ENCODE measurements at regions not wholly inside any gene's neighbourhood (a gene's known extent, or its start where the extent isn't known, plus 50 kb on each side); places are given as distances from the start of the nearest gene placed in this dataset.

GRCh38 chr22:47795477-47796127 is 1033.2 kb downstream of the TBC1D22A start:
- DNase-seq = no peak

DNA sequence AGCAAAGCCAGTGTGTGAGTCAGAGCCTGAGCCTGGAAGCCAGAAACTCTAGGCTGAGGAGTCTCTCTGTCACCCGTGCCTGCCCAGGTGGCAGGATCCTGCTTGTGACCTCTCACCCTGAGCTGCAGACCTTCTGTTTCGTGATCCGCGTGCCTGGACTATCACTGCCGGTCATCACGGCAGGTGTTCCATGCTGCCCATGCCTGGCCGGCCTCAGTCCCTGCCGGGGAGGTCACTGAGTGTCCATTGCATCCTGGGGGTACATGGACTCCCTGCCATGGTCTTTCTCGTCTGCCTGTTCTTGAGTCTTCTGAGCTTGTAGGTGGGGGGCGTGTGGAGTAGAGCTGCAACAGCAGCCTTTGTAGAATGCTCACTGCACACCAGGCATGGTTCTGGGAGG is 1032.4 kb downstream of the TBC1D22A start:
- no peak for DNase-seq

DNA sequence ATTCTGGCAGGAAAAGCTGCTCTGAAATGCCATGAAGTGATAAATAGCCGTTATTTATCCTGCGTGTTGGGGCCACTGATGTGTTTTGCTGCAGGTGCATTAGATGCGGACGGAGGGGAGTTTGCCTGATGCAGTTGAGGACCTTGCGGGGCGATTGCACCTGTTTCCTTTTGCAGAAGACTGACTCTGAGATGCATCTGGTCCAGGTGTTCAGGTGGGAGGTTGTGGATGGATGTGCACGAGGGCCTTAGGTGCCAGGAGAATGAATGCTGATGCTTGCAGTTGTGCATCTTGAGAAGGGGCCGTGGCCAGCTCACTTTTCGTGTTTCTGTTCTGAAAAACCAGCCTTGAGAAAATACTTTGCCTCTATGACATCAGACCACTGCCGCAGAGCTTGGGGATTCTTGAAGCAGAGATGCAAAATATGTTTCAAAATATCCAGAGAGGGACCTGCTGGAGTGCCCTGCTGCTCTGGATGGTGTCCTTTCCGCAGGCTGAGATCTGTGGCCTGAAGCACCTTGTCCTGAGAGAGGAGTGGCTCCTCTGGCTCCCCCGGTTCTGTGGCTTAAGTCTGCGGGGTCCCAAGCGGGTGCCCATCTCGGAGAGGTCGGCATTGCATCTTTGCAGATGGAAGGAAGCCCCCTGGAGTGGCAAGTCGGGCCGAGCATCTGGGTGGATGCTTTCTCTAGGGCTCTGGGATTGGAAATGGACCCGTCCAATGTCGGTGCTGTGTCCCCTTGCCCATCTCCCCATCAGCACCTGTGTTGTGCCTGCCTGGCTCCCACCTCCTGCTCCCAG is 1031.1 kb downstream of the TBC1D22A start:
- DNase-seq = no peak

- DNase-seq = no peak
Observed at GRCh38 chr22:47789171-47789570, 1026.7 kb downstream of the TBC1D22A start.

- no peak for DNase-seq
Observed at GRCh38 chr22:47788461-47788860, 1026.0 kb downstream of the TBC1D22A start.

- no peak for DNase-seq
Observed at GRCh38 chr22:47787501-47788227, 1025.2 kb downstream of the TBC1D22A start.

DNA sequence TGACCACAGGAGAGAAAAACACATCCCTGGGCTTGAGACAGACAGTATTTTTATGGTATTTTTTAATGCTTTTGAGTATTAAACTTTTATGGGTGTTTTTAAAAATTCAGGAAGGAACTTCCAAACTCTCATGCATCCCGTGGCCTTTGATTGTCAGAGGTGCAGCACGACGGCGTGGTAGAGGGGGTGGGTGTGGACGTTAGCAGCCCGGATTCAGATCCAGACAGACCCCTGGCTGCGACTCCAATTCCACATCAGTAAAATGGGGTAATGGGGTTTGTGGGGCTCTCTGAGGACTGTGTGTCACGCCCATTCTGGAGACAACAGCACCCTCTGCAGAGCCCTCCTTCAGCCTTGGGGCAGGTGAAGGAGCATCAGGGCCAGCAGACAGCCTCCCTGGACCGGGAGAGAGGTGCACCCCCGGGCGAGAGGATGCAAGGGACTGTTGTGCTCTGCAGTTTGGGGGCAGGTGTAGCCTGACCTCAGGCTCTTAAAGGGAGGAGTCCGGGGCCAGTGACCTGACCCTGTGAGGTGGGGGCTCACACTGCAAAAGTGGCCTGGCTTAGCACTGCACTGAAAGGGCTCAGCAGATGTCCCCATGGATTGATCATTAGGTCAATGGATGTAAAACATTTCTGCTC is 1024.3 kb downstream of the TBC1D22A start:
- no peak for DNase-seq

DNA sequence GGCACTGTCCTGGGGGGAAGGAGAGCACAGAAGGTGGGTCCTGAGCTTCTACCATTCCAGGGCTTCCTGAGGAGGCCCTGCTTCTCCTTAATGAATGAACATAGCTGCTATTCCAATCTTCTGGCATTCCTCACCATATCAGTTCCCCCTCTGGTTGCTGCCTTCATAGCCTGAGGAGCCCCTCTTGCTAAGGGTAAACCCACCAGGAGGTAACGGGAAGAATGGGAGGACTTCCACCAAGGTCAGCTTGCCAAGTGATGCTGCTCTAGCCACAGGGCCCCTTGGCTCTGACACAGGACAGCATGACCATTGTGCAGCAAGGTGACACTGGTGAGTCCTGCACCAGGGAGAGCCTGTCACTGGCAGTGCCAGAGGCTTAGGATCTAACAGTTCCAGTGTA is 1022.5 kb downstream of the TBC1D22A start:
- DNase-seq = no peak

DNA sequence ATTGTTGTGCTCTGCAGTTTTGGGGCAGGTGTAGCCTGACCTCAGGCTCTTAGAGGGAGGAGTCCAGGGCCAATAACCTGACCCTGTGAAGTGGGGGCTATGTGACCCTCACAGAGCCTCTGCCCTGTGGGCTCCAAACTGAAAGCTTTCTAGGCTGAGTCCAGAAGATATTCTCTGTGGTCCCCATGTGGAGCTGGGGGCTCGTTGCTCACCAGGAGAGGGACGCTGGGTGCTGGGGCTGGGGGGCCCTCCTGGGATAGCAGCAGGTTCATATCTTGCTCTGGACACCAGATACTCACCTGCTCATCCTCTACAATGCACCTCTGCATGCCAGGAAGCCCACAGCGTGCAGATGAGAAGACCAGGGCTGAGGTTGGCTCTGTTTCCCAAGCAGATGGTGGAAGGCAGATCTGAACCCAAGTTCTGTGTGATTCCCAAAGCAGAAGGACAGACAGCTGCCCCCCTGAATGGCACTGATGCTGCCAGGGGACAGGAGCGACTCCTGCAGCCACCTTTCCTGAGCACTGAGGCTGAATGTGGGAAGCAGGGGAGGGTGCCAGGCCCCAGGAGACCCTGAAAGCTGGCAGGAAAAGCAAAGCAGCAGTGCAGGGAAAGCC is 1022.0 kb downstream of the TBC1D22A start:
- DNase-seq = no peak

DNA sequence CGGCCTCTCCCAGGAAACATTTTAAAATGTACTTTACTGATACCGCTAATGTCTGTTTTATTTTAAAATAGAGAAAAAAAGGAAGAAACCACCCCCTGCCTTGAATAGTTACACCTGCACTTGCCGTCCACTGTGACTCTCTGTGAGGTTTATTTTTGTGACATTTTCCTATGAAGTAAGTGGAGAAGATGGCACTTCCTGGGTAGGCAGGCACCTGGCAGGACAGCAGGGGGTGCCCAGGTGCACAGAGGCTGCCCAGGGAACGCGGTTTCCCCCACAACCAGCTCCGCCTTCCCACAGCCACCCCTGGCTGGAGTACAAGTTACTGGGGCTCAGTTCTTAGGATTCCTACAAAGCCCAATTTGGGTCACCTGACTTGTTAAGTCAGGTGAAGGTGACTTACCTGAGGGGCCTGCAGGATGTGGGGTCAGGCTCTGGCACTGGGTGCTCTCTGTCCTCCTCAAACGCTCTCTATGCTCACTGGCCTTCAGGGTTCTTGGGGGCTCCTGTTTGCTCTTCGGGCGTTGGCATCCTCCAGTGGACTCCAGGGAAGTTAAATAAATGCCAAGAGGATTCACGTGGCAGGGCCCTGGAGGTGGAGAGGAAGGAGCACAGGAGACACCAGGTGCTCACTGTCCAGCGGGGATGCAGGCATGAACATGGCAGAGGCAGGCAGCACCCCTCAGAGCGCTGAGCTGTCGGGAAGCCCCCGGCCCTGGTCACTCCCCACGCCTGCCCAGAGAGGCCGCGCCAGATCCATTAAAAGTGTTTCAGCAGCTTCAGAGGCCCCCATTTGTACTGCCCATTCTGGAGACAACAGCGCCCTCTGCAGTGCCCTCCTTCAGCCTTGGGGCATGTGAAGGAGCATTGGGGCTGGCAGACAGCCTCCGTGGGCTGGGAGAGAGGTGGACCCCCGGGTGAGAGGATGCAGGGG is 1021.2 kb downstream of the TBC1D22A start:
- DNase-seq = no peak

DNA sequence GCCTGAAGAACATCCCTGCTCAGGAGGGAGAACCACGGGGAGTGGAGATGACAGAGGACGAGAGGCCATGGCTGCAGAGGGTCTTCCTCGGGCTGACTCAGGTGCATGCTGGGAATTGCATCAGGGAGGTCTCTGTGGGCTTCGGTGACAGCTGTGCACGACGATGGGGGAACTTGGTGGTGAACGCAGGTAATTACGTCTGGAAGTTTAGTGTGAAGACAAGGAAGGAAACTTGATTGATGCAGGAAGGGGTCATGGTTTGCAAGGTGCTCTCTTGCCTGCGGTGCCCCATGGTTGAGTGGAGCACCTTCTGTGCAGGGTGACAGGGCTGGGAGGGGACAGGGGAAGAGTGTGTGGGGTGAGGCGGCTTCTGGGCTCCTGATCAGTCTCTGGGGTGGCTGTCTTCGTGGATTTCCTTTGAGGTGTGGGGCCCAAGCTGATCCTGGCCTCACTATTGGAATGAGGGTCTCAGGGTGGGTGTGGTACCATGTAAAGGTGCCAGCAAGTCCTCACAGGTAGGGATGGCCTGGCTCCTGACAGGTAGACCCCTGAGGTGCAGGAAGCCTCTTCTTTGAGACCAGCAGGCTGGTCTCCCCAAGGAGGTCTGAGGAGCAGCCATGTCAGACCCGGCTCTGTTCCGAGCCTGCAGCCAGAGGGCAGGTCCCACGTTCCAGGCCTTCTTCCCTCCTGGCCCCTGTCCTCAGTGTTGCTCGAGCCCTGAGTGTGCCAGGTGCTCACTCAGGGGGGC is 1020.1 kb downstream of the TBC1D22A start:
- no peak for DNase-seq

- DNase-seq = no peak
Observed at GRCh38 chr22:47781427-47782111, 1019.1 kb downstream of the TBC1D22A start.

DNA sequence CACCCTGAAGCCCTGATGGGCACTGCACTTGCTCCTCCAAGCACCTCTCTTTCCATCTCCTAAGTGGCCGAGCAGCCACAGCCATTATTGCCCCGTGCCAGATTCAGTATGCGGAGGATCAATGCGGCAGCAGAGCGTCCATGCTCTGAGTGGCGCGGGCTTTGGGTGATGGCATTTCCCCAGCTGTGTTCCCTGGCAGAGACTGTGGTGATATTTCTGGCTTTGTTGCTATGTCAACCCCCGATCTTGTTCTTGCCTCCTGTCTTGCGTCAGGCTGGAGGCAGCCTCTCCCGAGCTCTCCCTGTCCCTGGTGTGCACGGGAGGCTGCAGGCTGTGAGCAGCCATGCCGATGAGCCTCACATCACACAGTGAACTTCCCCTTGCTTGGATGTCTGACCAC is 1018.6 kb downstream of the TBC1D22A start:
- no peak for DNase-seq

GRCh38 chr22:47780281-47780875 is 1017.9 kb downstream of the TBC1D22A start:
- no peak for DNase-seq

GRCh38 chr22:47779474-47779873 is 1017.0 kb downstream of the TBC1D22A start:
- DNase-seq = no peak

- DNase-seq = no peak
Observed at GRCh38 chr22:47778160-47778658, 1015.8 kb downstream of the TBC1D22A start.

GRCh38 chr22:47777426-47777825 is 1015.0 kb downstream of the TBC1D22A start:
- no peak for DNase-seq

DNA sequence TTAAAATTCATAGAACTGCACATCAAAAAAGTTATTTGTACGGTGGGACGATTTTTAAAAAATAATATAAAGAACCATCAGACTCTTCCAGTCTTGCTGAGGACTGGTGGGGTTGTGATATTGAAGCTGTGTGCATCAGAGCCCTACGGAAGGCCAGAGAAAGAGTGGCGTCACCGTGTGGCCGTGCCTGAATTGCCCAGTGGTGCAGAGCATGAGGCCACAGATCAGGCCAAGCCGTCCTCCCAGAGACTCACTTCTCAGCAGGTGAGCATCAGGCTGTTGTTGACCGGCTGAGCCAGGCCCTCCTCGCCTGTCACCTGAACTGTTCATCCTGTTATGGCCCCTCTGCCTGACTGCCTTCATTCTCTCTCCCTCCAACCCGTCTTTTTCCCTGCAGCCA is 1013.9 kb downstream of the TBC1D22A start:
- no peak for DNase-seq

- DNase-seq = no peak
Observed at GRCh38 chr22:47775686-47776085, 1013.2 kb downstream of the TBC1D22A start.

DNA sequence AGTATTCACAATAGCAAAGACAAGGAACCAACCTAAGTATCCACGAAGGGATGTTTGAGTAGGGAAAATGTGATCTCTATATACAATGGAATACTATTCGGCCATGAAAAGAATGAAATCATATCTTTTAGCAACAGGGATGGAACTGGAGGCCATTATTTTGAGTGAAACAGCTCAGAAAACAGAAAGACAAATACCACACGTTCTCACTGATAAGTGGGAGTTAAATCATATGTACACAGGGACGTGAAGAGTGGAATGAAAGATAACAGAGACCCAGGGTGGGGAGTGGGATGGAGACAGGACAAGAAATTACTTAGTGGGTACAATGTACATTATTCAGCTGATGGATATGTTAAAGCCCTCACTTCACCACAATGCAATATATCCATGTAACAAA is 1012.7 kb downstream of the TBC1D22A start:
- DNase-seq = no peak
